ENCODE measurements at regions not wholly inside any gene's neighbourhood (a gene's known extent, or its start where the extent isn't known, plus 50 kb on each side); places are given as distances from the start of the nearest gene placed in this dataset.

GRCh38 chr18:78521136-78521535, 458.5 kb upstream of the SALL3 start:
- no peak for DNase-seq
- H3K36me3 ChIP-seq (ENCODE audit: low read depth): no peaks in the 10 kb centered on the region
- ATAC-seq: no peak
- H3K4me1 ChIP-seq (ENCODE audit: low read depth): no peaks in the 10 kb centered on the region
- intact Hi-C loops (cut with DNase I, micrococcal nuclease): no loop called here
- H3K4me3 ChIP-seq: no peak overlapping the region
- no peak for TF ChIP-seq CTCF (IDR thresholded peaks at IDR 0.05)
- peaks cover 16% of the 10 kb centered on the region for H3K9me3 ChIP-seq

- Histone ChIP-seq H3K36me3 (ENCODE audit: low read depth) (no peaks in the 10 kb centered on the region), H3K4me3 (no peak overlapping the region), H3K9me3 (peaks cover 16% of the 10 kb centered on the region), H3K4me1 (ENCODE audit: low read depth) (no peaks in the 10 kb centered on the region)
- ATAC-seq: no peak
- intact Hi-C loops (cut with DNase I, micrococcal nuclease): no loop called here
- TF ChIP-seq CTCF (IDR thresholded peaks at IDR 0.05): no peak
- DNase-seq: no peak
Measured at GRCh38 chr18:78521744-78522143, 457.9 kb upstream of the SALL3 start.

- ATAC-seq (no peak), DNase-seq (no peak)
- intact Hi-C loops (cut with DNase I, micrococcal nuclease): no loop called here
- no peak for TF ChIP-seq CTCF (IDR thresholded peaks at IDR 0.05)
- no peaks in the 10 kb centered on the region for H3K4me1 ChIP-seq (ENCODE audit: low read depth)
- no peaks in the 10 kb centered on the region for H3K36me3 ChIP-seq (ENCODE audit: low read depth)
- H3K9me3 ChIP-seq: peaks cover 16% of the 10 kb centered on the region
- no peak overlapping the region for H3K4me3 ChIP-seq
Measured at GRCh38 chr18:78522507-78522906, 457.1 kb upstream of the SALL3 start.

- ATAC-seq (no peak), DNase-seq (no peak)
- no peaks in the 10 kb centered on the region for H3K4me1 ChIP-seq (ENCODE audit: low read depth)
- intact Hi-C loops (cut with DNase I, micrococcal nuclease): no loop called here
- H3K4me3 ChIP-seq: no peak overlapping the region
- TF ChIP-seq CTCF (IDR thresholded peaks at IDR 0.05): no peak
- peaks cover 12% of the 10 kb centered on the region for H3K9me3 ChIP-seq
- H3K36me3 ChIP-seq (ENCODE audit: low read depth): no peaks in the 10 kb centered on the region
Measured at GRCh38 chr18:78523850-78524249, 455.8 kb upstream of the SALL3 start.

- no peak for ATAC-seq
Measured at GRCh38 chr18:78525366-78526111, 454.1 kb upstream of the SALL3 start.

More at GRCh38 chr18:78525366-78526111, 454.1 kb upstream of the SALL3 start:
- DNase-seq: no peak
- no peak overlapping the region for H3K4me3 ChIP-seq
- intact Hi-C loops (cut with DNase I, micrococcal nuclease): no loop called here
- H3K36me3 ChIP-seq (ENCODE audit: low read depth): no peaks in the 10 kb centered on the region
- peaks cover 12% of the 10 kb centered on the region for H3K9me3 ChIP-seq
- no peaks in the 10 kb centered on the region for H3K4me1 ChIP-seq (ENCODE audit: low read depth)
- no peak for TF ChIP-seq CTCF (IDR thresholded peaks at IDR 0.05)
